GM23248 (cell line): ENCODE measurements at regions not wholly inside any gene's neighbourhood (a gene's known extent, or its start where the extent isn't known, plus 50 kb on each side); places are given as distances from the start of the nearest gene placed in this dataset.
A peak's percentile ranks its signal among the peaks of the same experiment; 100 is the strongest.
"Not testable (repeated sequence)": the region's sequence is repeated elsewhere in the genome, so short reads cannot be mapped to it uniquely, and the experiment has no call there.

Source experiments
- DNase-seq: peaks from one replicate; pipeline ENCODE4 v3.0.0-alpha.2; 2015
- H2AFZ ChIP-seq: fragments of 200-600 bp; sonication (generic); 2 replicates; pipeline ENCODE4 v1.6.1; 2016; ENCODE audit warnings: antibody characterized with exemption
- H3F3A ChIP-seq: fragments of 200-600 bp; sonication (generic); 2 replicates; pipeline ENCODE4 v1.6.1; 2016; ENCODE audit warnings: mild to moderate bottlenecking, antibody characterized with exemption, mixed run types; ENCODE audit not compliant: insufficient read depth
- H3K27ac ChIP-seq: fragments of 200-600 bp; sonication (generic); 2 replicates; pipeline ENCODE4 v1.5.1; 2016; ENCODE audit warnings: mild to moderate bottlenecking
- H3K27me3 ChIP-seq: fragments of 200-600 bp; sonication (generic); replicated peaks from 2 replicates; pipeline ENCODE4 v1.6.1; 2016; ENCODE audit warnings: mild to moderate bottlenecking; ENCODE audit not compliant: insufficient read depth
- H3K36me3 ChIP-seq: fragments of 200-600 bp; sonication (generic); 2 replicates; pipeline ENCODE4 v1.6.1; 2016; ENCODE audit warnings: low read depth, mild to moderate bottlenecking
- H3K4me1 ChIP-seq: fragments of 200-600 bp; sonication (generic); 2 replicates; pipeline ENCODE4 v1.6.1; 2016; ENCODE audit warnings: mild to moderate bottlenecking; ENCODE audit not compliant: insufficient read depth
- H3K4me2 ChIP-seq: fragments of 200-600 bp; sonication (generic); one replicate; pipeline ENCODE4 v1.6.1; 2016; ENCODE audit warnings: mild to moderate bottlenecking; ENCODE audit not compliant: unreplicated experiment
- H3K4me3 ChIP-seq: fragments of 200-600 bp; sonication (generic); 2 replicates; pipeline ENCODE4 v1.5.1; 2016; ENCODE audit warnings: mild to moderate bottlenecking
- H3K79me2 ChIP-seq: fragments of 200-600 bp; sonication (generic); 2 replicates; pipeline ENCODE4 v1.6.1; 2016; ENCODE audit warnings: mild to moderate bottlenecking; ENCODE audit not compliant: insufficient read depth
- H3K9ac ChIP-seq: fragments of 200-600 bp; sonication (generic); 2 replicates; pipeline ENCODE4 v1.6.1; 2016; ENCODE audit warnings: mild to moderate bottlenecking
- H3K9me2 ChIP-seq: fragments of 200-600 bp; sonication (generic); 2 replicates; pipeline ENCODE4 v1.6.1; 2016; ENCODE audit warnings: mixed run types, mild to moderate bottlenecking, moderate library complexity; ENCODE audit not compliant: insufficient read depth
- H3K9me3 ChIP-seq: fragments of 200-600 bp; sonication (generic); one replicate; pipeline ENCODE4 v1.6.1; 2017; ENCODE audit warnings: low read depth
- H4K20me1 ChIP-seq: fragments of 200-600 bp; sonication (generic); 2 replicates; pipeline ENCODE4 v1.6.0; 2016; ENCODE audit not compliant: insufficient read depth
- EZH2 ChIP-seq: fragments of 200-600 bp; sonication (generic); IDR thresholded peaks from 2 replicates; pipeline ENCODE4 v1.6.1; 2018; ENCODE audit warnings: antibody characterized with exemption, mild to moderate bottlenecking; ENCODE audit not compliant: insufficient read depth, poor library complexity, severe bottlenecking
- EZH2phosphoT487 ChIP-seq: fragments of 200-600 bp; sonication (generic); IDR thresholded peaks from 2 replicates; pipeline ENCODE4 v1.6.1; 2018; ENCODE audit warnings: antibody characterized with exemption, moderate library complexity, mild to moderate bottlenecking, low read depth; ENCODE audit not compliant: insufficient read depth
- WGBS, 2 experiments: methylation state at CpG; one replicate each; pipeline ENCODE4 v1.1.6; 2015 to 2017; ENCODE audit warnings: low lambda C conversion rate in 2 of 2, low coverage in 1 of 2; ENCODE audit errors: missing lambda C conversion rate in 2 of 2; 5-methylcytosine and 5-hydroxymethylcytosine counted together
- in situ Hi-C: fragments of 300-500 bp; cut with MboI; formaldehyde crosslinking; loops from 2 replicates; pipeline ENCODE4 v1.15.0; 2020
- microRNA counts: library from miRNA; unstranded; fragments of <30 nt; microRNA quantifications from one replicate; lab custom pipeline; 2016
- microRNA-seq: library from miRNA; unstranded; fragments of <30 nt; microRNA quantifications from one replicate; pipeline ENCODE4, GENCODE V29; 2016; ENCODE audit warnings: borderline number of aligned reads
- small RNA-seq: library from RNA; depleted of rRNA; stranded (forward); fragments of <200 nt; gene quantifications from one replicate; pipeline ENCODE3, GENCODE V24; 2014; ENCODE audit warnings: low read depth, low replicate concordance

GRCh38 chr6:71808865-71809264 lies 77.5 kb upstream of the RIMS1 start:
- Histone ChIP-seq H3K4me2 (no peak overlapping the region), H4K20me1 (no peaks in the 10 kb centered on the region), H2AFZ (no peak overlapping the region), H3K27me3 (no peaks in the 10 kb centered on the region), H3K9ac (no peak overlapping the region), H3K4me3 (no peak overlapping the region), H3K9me2 (no peaks in the 10 kb centered on the region; the same call in 1 of the 2 replicates), H3K9me3 (no peaks in the 10 kb centered on the region), H3K36me3 (no peaks in the 10 kb centered on the region), H3F3A (no peaks in the 10 kb centered on the region), H3K4me1 (no peaks in the 10 kb centered on the region), H3K79me2 (no peaks in the 10 kb centered on the region), H3K27ac (no peak overlapping the region)
- WGBS, 2 experiments, result 25 to 32% methylated on average over 1 of the region's 1 CpG
- in situ Hi-C loops, result no loop called here
- TF ChIP-seq EZH2phosphoT487 (no peak), EZH2 (no peak)
- no peak for DNase-seq

GRCh38 chr6:71810880-71811279 lies 75.5 kb upstream of the RIMS1 start:
- no peaks in the 10 kb centered on the region for H3K27me3 ChIP-seq
- no peak for DNase-seq
- H2AFZ ChIP-seq, result no peak overlapping the region
- H3K4me1 ChIP-seq, result no peaks in the 10 kb centered on the region
- H3F3A ChIP-seq, result no peaks in the 10 kb centered on the region
- TF ChIP-seq EZH2 (no peak), EZH2phosphoT487 (no peak)
- H3K9ac ChIP-seq, result no peak overlapping the region
- H3K4me2 ChIP-seq, result no peak overlapping the region
- H4K20me1 ChIP-seq, result no peaks in the 10 kb centered on the region
- 10 to 13% methylated on average over 1 of the region's 1 CpG for WGBS, 2 experiments
- in situ Hi-C loops, result no loop called here
- no peaks in the 10 kb centered on the region for H3K79me2 ChIP-seq
- no peak overlapping the region for H3K27ac ChIP-seq
- H3K4me3 ChIP-seq, result no peak overlapping the region
- no peaks in the 10 kb centered on the region for H3K9me3 ChIP-seq
- no peaks in the 10 kb centered on the region for H3K36me3 ChIP-seq
- H3K9me2 ChIP-seq, result no peaks in the 10 kb centered on the region; the same call in 1 of the 2 replicates

GRCh38 chr6:71822625-71823024 lies 63.7 kb upstream of the RIMS1 start:
- Histone ChIP-seq H3K36me3 (no peaks in the 10 kb centered on the region), H3K79me2 (no peaks in the 10 kb centered on the region), H3K4me2 (no peak overlapping the region), H2AFZ (no peak overlapping the region), H3K4me1 (no peaks in the 10 kb centered on the region), H3K9me3 (no peaks in the 10 kb centered on the region), H3K4me3 (no peak overlapping the region), H3K27me3 (no peaks in the 10 kb centered on the region), H3K9ac (no peak overlapping the region), H3K9me2 (no peaks in the 10 kb centered on the region), H3F3A (no peaks in the 10 kb centered on the region), H4K20me1 (no peaks in the 10 kb centered on the region), H3K27ac (no peak overlapping the region)
- WGBS, 2 experiments, result 71 to 85% methylated on average over 2 of the region's 2 CpGs
- peak; percentile 35 for DNase-seq
- in situ Hi-C loops, result no loop called here
- TF ChIP-seq EZH2, result no peak
- no peak for TF ChIP-seq EZH2phosphoT487

- H3K79me2 ChIP-seq, H3F3A ChIP-seq, H3K9ac ChIP-seq, DNase-seq, H3K9me3 ChIP-seq, H3K4me1 ChIP-seq, H4K20me1 ChIP-seq, H3K4me2 ChIP-seq, H2AFZ ChIP-seq, in situ Hi-C loops, H3K27ac ChIP-seq, H3K9me2 ChIP-seq, H3K27me3 ChIP-seq, H3K36me3 ChIP-seq, H3K4me3 ChIP-seq: not testable (repeated sequence)
- 58 to 62% methylated on average over 24 to 25 of the region's 25 CpGs for WGBS, 2 experiments
These were observed 54.1 kb upstream of the RIMS1 start for GRCh38 chr6:71832110-71832764.

MicroRNAs in the stretch of these regions (microRNA counts, 767-probe panel; counts per million panel counts)
- 447 counts per million, percentile 86 among the panel's probes with 10 or more counts for microRNA hsa-miR-30a-5p (lab: Ali Mortazavi, UCI)

Small RNAs in the stretch of these regions (microRNA-seq; reads per million reads assigned to microRNA genes)
- gene MIR30A, result 3,037 reads per million, percentile 86 among the genes with 10 or more reads in this experiment
- 107 reads per million, percentile 50 among the genes with 10 or more reads in this experiment for gene MIR30C2

Small RNAs in the stretch of these regions (small RNA-seq; reads per million reads assigned to genes)
- gene MIR30A (129 reads per million, percentile 95 among the genes with 10 or more reads in this experiment), gene MIR30C2 (0.43 reads per million), gene RNU4-66P (0.37 reads per million)
